CD4-positive, alpha-beta T cell (primary cell): ENCODE measurements at regions not wholly inside any gene's neighbourhood (a gene's known extent, or its start where the extent isn't known, plus 50 kb on each side); places are given as distances from the start of the nearest gene placed in this dataset.

Experiments used
- ATAC-seq: fragments of 200-7000 bp; cut with Tn5 transposase; one replicate; pipeline ENCODE4 v1.10.0; 2022; ENCODE audit warnings: mild to moderate bottlenecking; ENCODE audit not compliant: poor library complexity
- CTCF ChIA-PET: fragments of 350-600 bp; sonication (Branson Sonifier 250); formaldehyde crosslinking; loops from one replicate; lab custom pipeline; 2021; ENCODE audit warnings: antibody characterized with exemption, inconsistent platforms; lab: Charles Lee
- POLR2A ChIA-PET: fragments of 350-600 bp; sonication (Branson Sonifier 250); formaldehyde crosslinking; loops from one replicate; lab custom pipeline; 2021; ENCODE audit warnings: antibody characterized with exemption, inconsistent platforms; lab: Charles Lee
- DNase-seq, 14 experiments: peaks; one replicate each; pipeline ENCODE4 v3.0.0-alpha.2; 2013 to 2020; ENCODE audit warnings: mixed read lengths in 2 of 14
- H3K27ac ChIP-seq, 2 donors: one replicate each; pipeline versions ENCODE4 v1.5.1 to v1.7.0; 2013; ENCODE audit warnings: low read length in 2 of 2, low read depth in 1 of 2, mild to moderate bottlenecking in 1 of 2
- H3K27me3 ChIP-seq, 2 experiments: 1 replicate in 1 of 2; 2 replicates in 1 of 2; pipeline versions ENCODE4 v1.6.1 to v1.7.0; 2013; ENCODE audit warnings: low read length in 2 of 2, control low read depth in 1 of 2, mild to moderate bottlenecking in 1 of 2, moderate library complexity in 1 of 2; ENCODE audit not compliant: insufficient read depth in 2 of 2, control insufficient read depth in 1 of 2
- H3K36me3 ChIP-seq: one replicate; pipeline ENCODE4 v1.6.1; 2013; ENCODE audit warnings: low read length, control low read depth; ENCODE audit not compliant: insufficient read depth
- H3K4me1 ChIP-seq: one replicate; pipeline ENCODE4 v1.6.1; 2013; ENCODE audit warnings: low read length, control low read depth; ENCODE audit not compliant: insufficient read depth
- H3K4me3 ChIP-seq: one replicate; pipeline ENCODE4 v1.5.1; 2013; ENCODE audit warnings: mild to moderate bottlenecking, low read length, moderate library complexity
- H3K9me3 ChIP-seq, 2 experiments: 1 replicate in 1 of 2; 2 replicates in 1 of 2; pipeline versions ENCODE4 v1.6.1 to v1.7.0; 2013; ENCODE audit warnings: low read length in 2 of 2, mild to moderate bottlenecking in 2 of 2, control low read depth in 1 of 2, moderate library complexity in 1 of 2; ENCODE audit not compliant: control insufficient read depth in 1 of 2, insufficient read depth in 1 of 2
- H3K27ac Mint-ChIP-seq: one replicate; pipeline ENCODE4 v1.8.0; 2020; ENCODE audit warnings: mixed read lengths
- H3K27me3 Mint-ChIP-seq: one replicate; pipeline ENCODE4 v1.8.0; 2021; ENCODE audit warnings: mixed read lengths
- H3K36me3 Mint-ChIP-seq: one replicate; pipeline ENCODE4 v1.8.0; 2021; ENCODE audit warnings: low read depth, mixed read lengths
- H3K4me1 Mint-ChIP-seq: one replicate; pipeline ENCODE4 v1.8.0; 2021; ENCODE audit warnings: low read depth, mixed read lengths
- H3K4me3 Mint-ChIP-seq: one replicate; pipeline ENCODE4 v1.8.0; 2020; ENCODE audit warnings: mild to moderate bottlenecking, mixed read lengths
- H3K9me3 Mint-ChIP-seq: one replicate; pipeline ENCODE4 v1.8.0; 2020; ENCODE audit warnings: mixed read lengths
- CTCF ChIP-seq: fragments of 200-600 bp; IDR thresholded peaks from one replicate; pipeline ENCODE4 v1.8.0; 2022; ENCODE audit warnings: antibody characterized with exemption, mild to moderate bottlenecking
- intact Hi-C, 2 experiments: fragments of 100-400 bp; cut with DNase I in 1 of 2; cut with micrococcal nuclease in 1 of 2; formaldehyde crosslinking; loops; one replicate each; pipeline versions ENCODE4 v1.15.1 to v1.9.0; 2023 to 2025; cut with DNase I, micrococcal nuclease

DNA sequence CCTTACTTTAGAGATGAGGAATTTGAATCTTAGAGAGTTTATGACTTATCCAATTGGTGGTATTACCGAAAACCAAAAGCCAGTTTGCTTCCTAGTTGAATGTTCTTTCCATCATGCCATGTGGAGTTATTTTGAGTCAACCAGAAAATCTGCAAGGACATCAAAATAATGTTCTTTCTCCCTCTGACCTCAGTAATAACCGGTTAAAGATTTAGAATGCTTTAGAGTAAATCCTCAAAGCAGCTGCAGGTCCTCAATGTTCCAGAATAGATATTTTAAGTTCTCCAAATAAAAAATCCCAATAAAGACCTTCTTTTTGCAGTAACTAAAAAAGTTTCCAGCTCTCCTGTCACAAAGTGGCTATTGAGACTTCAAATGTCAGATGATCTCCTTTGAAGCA lies 396.6 kb downstream of the ADAMTS20 start:
- ATAC-seq (no peak), DNase-seq (no peak)
- Histone ChIP-seq H3K4me1 (no peaks in the 10 kb centered on the region), H3K9me3 (no peaks in the 10 kb centered on the region), H3K36me3 (no peaks in the 10 kb centered on the region), H3K27ac (no peak overlapping the region), H3K4me3 (no peak overlapping the region), H3K27me3 (no peaks in the 10 kb centered on the region)
- Mint-ChIP-seq H3K4me3 (no peak overlapping the region), H3K27ac (no peak overlapping the region), H3K9me3 (no peaks in the 10 kb centered on the region), H3K27me3 (no peaks in the 10 kb centered on the region), H3K4me1 (no peaks in the 10 kb centered on the region), H3K36me3 (no peaks in the 10 kb centered on the region)
- intact Hi-C loops, result no loop called here
- TF ChIP-seq CTCF, result no peak
- POLR2A ChIA-PET, result no interaction called here
- CTCF ChIA-PET, result no interaction called here

DNA sequence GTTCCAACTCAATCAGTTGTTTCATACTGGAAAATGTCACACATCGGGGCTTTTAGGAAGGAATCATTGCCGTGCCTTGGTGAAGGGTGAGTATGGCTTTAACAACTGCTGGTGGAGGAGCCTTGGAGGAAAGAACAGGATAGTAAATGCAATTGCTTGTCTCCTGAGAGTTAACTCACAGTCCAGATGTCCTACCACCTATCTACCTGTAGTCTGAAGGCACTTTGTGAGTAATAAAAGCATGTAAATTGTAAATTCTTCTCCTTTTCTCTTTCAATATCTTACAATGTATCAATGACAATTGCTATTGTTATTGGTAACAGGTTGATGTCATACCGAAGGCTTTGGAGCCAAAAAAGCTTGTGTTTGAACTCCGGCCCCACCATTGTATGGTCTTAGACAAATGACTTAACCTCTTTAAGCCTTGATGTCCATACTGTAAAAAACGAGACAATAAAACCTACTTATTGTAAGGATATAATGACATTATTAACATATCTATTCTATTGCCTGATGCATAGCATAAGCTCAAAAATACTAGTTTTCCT lies 397.4 kb downstream of the ADAMTS20 start:
- Mint-ChIP-seq H3K4me1 (no peaks in the 10 kb centered on the region), H3K27ac (no peak overlapping the region), H3K9me3 (no peaks in the 10 kb centered on the region), H3K36me3 (no peaks in the 10 kb centered on the region), H3K4me3 (no peak overlapping the region), H3K27me3 (no peaks in the 10 kb centered on the region)
- intact Hi-C loops, result no loop called here
- no peaks in the 10 kb centered on the region for H3K9me3 ChIP-seq
- DNase-seq (no peak), ATAC-seq (no peak)
- H3K4me3 ChIP-seq, result no peak overlapping the region
- TF ChIP-seq CTCF, result no peak
- CTCF ChIA-PET, result no interaction called here
- H3K27me3 ChIP-seq, result no peaks in the 10 kb centered on the region
- POLR2A ChIA-PET, result no interaction called here
- H3K27ac ChIP-seq, result no peak overlapping the region
- no peaks in the 10 kb centered on the region for H3K36me3 ChIP-seq
- no peaks in the 10 kb centered on the region for H3K4me1 ChIP-seq

DNA sequence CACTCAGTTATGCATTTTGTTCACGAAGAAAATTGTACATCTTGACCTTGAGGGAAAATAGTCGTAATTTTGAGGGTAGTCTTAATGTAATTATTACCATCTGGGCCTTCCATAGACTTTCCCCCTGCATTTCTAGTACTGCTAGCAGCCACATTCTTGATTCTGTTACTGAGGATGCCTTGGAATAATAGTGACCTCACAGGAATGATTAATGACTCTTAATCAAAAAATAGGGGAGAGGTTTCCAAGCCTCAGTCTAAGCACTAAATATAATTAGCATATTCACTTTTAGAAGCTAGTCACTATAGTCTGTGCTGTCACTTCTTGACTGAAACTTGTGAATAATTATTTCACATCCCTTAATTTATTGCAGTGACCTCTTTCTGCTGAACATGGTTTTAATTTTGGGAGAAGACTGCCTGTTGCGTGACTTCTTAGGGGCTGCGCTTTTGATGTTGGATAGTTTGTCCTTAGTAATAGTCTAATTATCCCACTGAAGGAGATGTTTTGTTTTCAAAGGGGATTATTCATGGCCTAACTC lies 400.5 kb downstream of the ADAMTS20 start:
- DNase-seq, result no peak
- no peak for ATAC-seq
- Histone ChIP-seq H3K36me3 (no peaks in the 10 kb centered on the region), H3K4me3 (no peak overlapping the region), H3K27ac (no peak overlapping the region), H3K27me3 (no peaks in the 10 kb centered on the region), H3K9me3 (no peaks in the 10 kb centered on the region), H3K4me1 (no peaks in the 10 kb centered on the region)
- Mint-ChIP-seq H3K4me1 (no peaks in the 10 kb centered on the region), H3K9me3 (no peaks in the 10 kb centered on the region), H3K4me3 (no peak overlapping the region), H3K27ac (no peak overlapping the region), H3K36me3 (no peaks in the 10 kb centered on the region), H3K27me3 (no peaks in the 10 kb centered on the region)
- ChIA-PET CTCF (no interaction called here), POLR2A (no interaction called here)
- no peak for TF ChIP-seq CTCF
- intact Hi-C loops, result no loop called here
